ENCODE measurements at regions not wholly inside any gene's neighbourhood (a gene's known extent, or its start where the extent isn't known, plus 50 kb on each side); places are given as distances from the start of the nearest gene placed in this dataset.
"Not testable (repeated sequence)": the region's sequence is repeated elsewhere in the genome, so short reads cannot be mapped to it uniquely, and the experiment has no call there.

GRCh38 chr9:64466052-64466599 lies 818.9 kb downstream of the FOXD4L5 start:
- H3K9me3 ChIP-seq (ENCODE audit: insufficient read depth in 2 of 2, low read depth in 1 of 2, low read length in 1 of 2); H3K56ac ChIP-seq (replicated peaks; ENCODE audit: insufficient read length, low read depth, low read length); H2BK15ac ChIP-seq (ENCODE audit: low read length); FAIRE-seq; H3K27ac ChIP-seq (ENCODE audit: low read depth, low read length); H3K4me2 ChIP-seq (ENCODE audit: insufficient read depth in 1 of 2, low read depth in 2 of 2, low read length in 2 of 2); H3K23me2 ChIP-seq (ENCODE audit: low read depth, low read length); CTCF ChIA-PET (ENCODE audit: partially characterized antibody); H4K20me1 ChIP-seq (replicated peaks in 1 of 2; ENCODE audit: control insufficient read depth in 1 of 2, insufficient read depth in 2 of 2, low read length in 2 of 2); H3K9ac ChIP-seq (replicated peaks in 1 of 4; ENCODE audit: extremely low read depth in 1 of 4, low read depth in 3 of 4, low read length in 3 of 4); H4K5ac ChIP-seq (ENCODE audit: insufficient read length, low read depth, low read length); H3K14ac ChIP-seq (ENCODE audit: insufficient read length); H3K4me3 ChIP-seq (ENCODE audit: extremely low read depth in 1 of 4, insufficient read depth in 2 of 4, low read depth in 3 of 4, low read length in 4 of 4); H2BK12ac ChIP-seq (ENCODE audit: low read depth, low read length); H3K4me1 ChIP-seq (replicated peaks in 1 of 4; ENCODE audit: control insufficient read depth in 3 of 4, insufficient read depth in 4 of 4, low read length in 3 of 4); H2AK5ac ChIP-seq (ENCODE audit: low read depth, low read length); H3K27me3 ChIP-seq (replicated peaks in 1 of 4; ENCODE audit: control insufficient read depth in 3 of 4, extremely low read depth in 1 of 4, insufficient read depth in 3 of 4, low read length in 3 of 4); H3K4ac ChIP-seq (replicated peaks; ENCODE audit: insufficient read length, low read depth, low read length); H4K91ac ChIP-seq (replicated peaks; ENCODE audit: insufficient read length, low read length); H2BK5ac ChIP-seq (ENCODE audit: low read depth, low read length); H3K79me2 ChIP-seq (ENCODE audit: control insufficient read depth in 1 of 2, insufficient read depth in 2 of 2, low read length in 2 of 2); H3K18ac ChIP-seq (ENCODE audit: extremely low read depth, low read length); H4K8ac ChIP-seq (ENCODE audit: extremely low read depth, insufficient read depth, low read length); POLR2A ChIA-PET (ENCODE audit: partially characterized antibody); H3K79me1 ChIP-seq (ENCODE audit: low read depth, low read length); H2BK20ac ChIP-seq (ENCODE audit: low read length); H2AFZ ChIP-seq (ENCODE audit: low read length); H3K36me3 ChIP-seq (ENCODE audit: control insufficient read depth in 2 of 4, insufficient read depth in 4 of 4, low read length in 3 of 4); H3K23ac ChIP-seq (ENCODE audit: insufficient read length); H2BK120ac ChIP-seq (replicated peaks; ENCODE audit: low read depth, low read length): not testable (repeated sequence)
- TF ChIP-seq RAD21 (IDR thresholded peaks at IDR 0.05 in 1 of 2, conservative IDR thresholded peaks at IDR 0.05 in 1 of 2; ENCODE audit: low read depth in 2 of 2, low read length in 2 of 2), result peak in 1 of 2 experiments; percentile 11; a peak in 1 of 4 replicates
- WGBS, 2 experiments (ENCODE audit: extremely low coverage in 1 of 2, insufficient coverage in 1 of 2, insufficient read length in 1 of 2, insufficient replicate concordance in 2 of 2, low coverage in 1 of 2, low lambda C conversion rate in 2 of 2, missing lambda C conversion rate in 1 of 2), result 61% methylated on average over 2 of the region's 4 CpGs; no CpG with 5 or more reads in 1 of the 2 experiments
- peak in 1 of 2 experiments; percentile 50 for DNase-seq (ENCODE audit: low read depth in 1 of 2, low spot score in 2 of 2)

- H3K56ac ChIP-seq (replicated peaks; ENCODE audit: insufficient read length, low read depth, low read length); H4K8ac ChIP-seq (ENCODE audit: extremely low read depth, insufficient read depth, low read length); H3K79me1 ChIP-seq (ENCODE audit: low read depth, low read length); POLR2A ChIA-PET (ENCODE audit: partially characterized antibody); H2BK120ac ChIP-seq (replicated peaks; ENCODE audit: low read depth, low read length); H2BK15ac ChIP-seq (ENCODE audit: low read length); H3K14ac ChIP-seq (ENCODE audit: insufficient read length); CTCF ChIA-PET (ENCODE audit: partially characterized antibody); H3K79me2 ChIP-seq (ENCODE audit: control insufficient read depth in 1 of 2, insufficient read depth in 2 of 2, low read length in 2 of 2); H4K5ac ChIP-seq (ENCODE audit: insufficient read length, low read depth, low read length); H3K36me3 ChIP-seq (ENCODE audit: control insufficient read depth in 2 of 4, insufficient read depth in 4 of 4, low read length in 3 of 4); FAIRE-seq; H3K27me3 ChIP-seq (replicated peaks in 1 of 4; ENCODE audit: control insufficient read depth in 3 of 4, extremely low read depth in 1 of 4, insufficient read depth in 3 of 4, low read length in 3 of 4); H3K4ac ChIP-seq (replicated peaks; ENCODE audit: insufficient read length, low read depth, low read length); H4K20me1 ChIP-seq (replicated peaks in 1 of 2; ENCODE audit: control insufficient read depth in 1 of 2, insufficient read depth in 2 of 2, low read length in 2 of 2); H3K27ac ChIP-seq (ENCODE audit: low read depth, low read length); H3K9ac ChIP-seq (replicated peaks in 1 of 4; ENCODE audit: extremely low read depth in 1 of 4, low read depth in 3 of 4, low read length in 3 of 4); H3K18ac ChIP-seq (ENCODE audit: extremely low read depth, low read length); H2AFZ ChIP-seq (ENCODE audit: low read length); H3K4me2 ChIP-seq (ENCODE audit: insufficient read depth in 1 of 2, low read depth in 2 of 2, low read length in 2 of 2); H3K9me3 ChIP-seq (ENCODE audit: insufficient read depth in 2 of 2, low read depth in 1 of 2, low read length in 1 of 2); H2BK20ac ChIP-seq (ENCODE audit: low read length); H3K4me3 ChIP-seq (ENCODE audit: extremely low read depth in 1 of 4, insufficient read depth in 2 of 4, low read depth in 3 of 4, low read length in 4 of 4); H3K23me2 ChIP-seq (ENCODE audit: low read depth, low read length); H4K91ac ChIP-seq (replicated peaks; ENCODE audit: insufficient read length, low read length); H3K23ac ChIP-seq (ENCODE audit: insufficient read length); H3K4me1 ChIP-seq (replicated peaks in 1 of 4; ENCODE audit: control insufficient read depth in 3 of 4, insufficient read depth in 4 of 4, low read length in 3 of 4); DNase-seq (ENCODE audit: low read depth in 1 of 2, low spot score in 2 of 2); H2BK12ac ChIP-seq (ENCODE audit: low read depth, low read length); H2AK5ac ChIP-seq (ENCODE audit: low read depth, low read length); H2BK5ac ChIP-seq (ENCODE audit: low read depth, low read length): not testable (repeated sequence)
- WGBS, 2 experiments (ENCODE audit: extremely low coverage in 1 of 2, insufficient coverage in 1 of 2, insufficient read length in 1 of 2, insufficient replicate concordance in 2 of 2, low coverage in 1 of 2, low lambda C conversion rate in 2 of 2, missing lambda C conversion rate in 1 of 2), result 100% methylated on average over 1 of the region's 5 CpGs; no CpG with 5 or more reads in 1 of the 2 experiments
Measured at GRCh38 chr9:64461885-64462284, 823.1 kb downstream of the FOXD4L5 start.
